Activated CD4-positive, alpha-beta T cell treated with anti-CD3 and anti-CD28 coated beads for 1 hour (primary cell): ENCODE measurements at regions not wholly inside any gene's neighbourhood (a gene's known extent, or its start where the extent isn't known, plus 50 kb on each side); places are given as distances from the start of the nearest gene placed in this dataset.
"Not testable (repeated sequence)": the region's sequence is repeated elsewhere in the genome, so short reads cannot be mapped to it uniquely, and the experiment has no call there.

Experiments used
- DNase-seq: peaks from one replicate; pipeline ENCODE4 v3.0.0-alpha.2; 2020

GRCh38 chr2:8230466-8230865 is 451.4 kb upstream of the ID2 start:
- no peak for DNase-seq

- no peak for DNase-seq
Observed at GRCh38 chr2:8231902-8232301, 450.0 kb upstream of the ID2 start.

- no peak for DNase-seq
Observed at GRCh38 chr2:8232871-8233270, 449.0 kb upstream of the ID2 start.

- DNase-seq, result no peak
Observed at GRCh38 chr2:8234253-8234652, 447.6 kb upstream of the ID2 start.

GRCh38 chr2:8234757-8235374 is 447.0 kb upstream of the ID2 start:
- DNase-seq, result no peak

- DNase-seq, result no peak
Observed at GRCh38 chr2:8235419-8235818, 446.4 kb upstream of the ID2 start.

GRCh38 chr2:8236391-8236790 is 445.5 kb upstream of the ID2 start:
- DNase-seq, result no peak

GRCh38 chr2:8238521-8239230 is 443.2 kb upstream of the ID2 start:
- no peak for DNase-seq

- DNase-seq, result no peak
Observed at GRCh38 chr2:8239531-8240088, 442.2 kb upstream of the ID2 start.

GRCh38 chr2:8241317-8241716 is 440.5 kb upstream of the ID2 start:
- DNase-seq, result no peak

GRCh38 chr2:8242739-8243138 is 439.1 kb upstream of the ID2 start:
- no peak for DNase-seq

GRCh38 chr2:8243748-8244400 is 438.0 kb upstream of the ID2 start:
- no peak for DNase-seq

- no peak for DNase-seq
Observed at GRCh38 chr2:8244639-8245038, 437.2 kb upstream of the ID2 start.

GRCh38 chr2:8246137-8246536 is 435.7 kb upstream of the ID2 start:
- DNase-seq, result no peak

GRCh38 chr2:8247905-8248622 is 433.8 kb upstream of the ID2 start:
- no peak for DNase-seq

- no peak for DNase-seq
Observed at GRCh38 chr2:8248623-8248957, 433.3 kb upstream of the ID2 start.

GRCh38 chr2:8249141-8249540 is 432.7 kb upstream of the ID2 start:
- no peak for DNase-seq

GRCh38 chr2:8249769-8250168 is 432.1 kb upstream of the ID2 start:
- no peak for DNase-seq

GRCh38 chr2:8250290-8250689 is 431.6 kb upstream of the ID2 start:
- not testable (repeated sequence) for DNase-seq

GRCh38 chr2:8251291-8251690 is 430.6 kb upstream of the ID2 start:
- no peak for DNase-seq

GRCh38 chr2:8251856-8252255 is 430.0 kb upstream of the ID2 start:
- DNase-seq, result no peak

- no peak for DNase-seq
Observed at GRCh38 chr2:8252997-8253694, 428.7 kb upstream of the ID2 start.

GRCh38 chr2:8253781-8254180 is 428.1 kb upstream of the ID2 start:
- no peak for DNase-seq
